NCI-H1417 treated with DMSO at 0.1 percent for 48 hours (cell line): ENCODE measurements at regions not wholly inside any gene's neighbourhood (a gene's known extent, or its start where the extent isn't known, plus 50 kb on each side); places are given as distances from the start of the nearest gene placed in this dataset.
"Not testable (repeated sequence)": the region's sequence is repeated elsewhere in the genome, so short reads cannot be mapped to it uniquely, and the experiment has no call there.

Experiments used
- DNase-seq: peaks from one replicate; lab custom pipeline; 2025; lab: John Stamatoyannopoulos, UW

DNA sequence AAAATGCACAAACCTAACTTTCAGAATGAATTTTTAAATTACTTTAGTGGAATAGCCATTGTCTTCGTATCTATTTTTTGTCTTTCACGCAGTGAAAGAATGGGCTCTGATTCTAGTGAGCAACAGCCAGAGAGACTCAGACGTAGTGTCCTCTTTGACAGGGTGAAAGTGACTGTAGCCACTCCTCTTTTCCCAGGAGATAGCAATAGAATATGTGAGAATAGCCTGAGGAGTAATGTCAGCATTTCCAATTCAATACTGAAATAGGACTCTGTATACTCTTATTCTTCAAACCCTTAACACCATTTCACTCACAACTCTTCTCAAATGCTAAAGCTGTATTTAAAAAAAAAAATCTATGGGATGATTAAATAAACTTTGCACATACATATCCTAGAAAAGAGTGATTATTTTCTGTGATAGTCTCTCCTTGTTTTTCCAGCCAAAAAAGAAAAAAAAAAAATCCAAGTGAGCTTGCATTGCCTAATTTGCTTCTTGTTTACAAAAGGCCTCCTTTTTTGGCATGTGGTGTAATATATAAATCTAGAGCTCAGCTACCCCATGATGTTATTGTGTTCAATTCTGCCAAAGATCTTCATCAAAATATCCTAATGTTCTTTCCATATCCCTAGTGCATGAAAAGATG lies 626.1 kb upstream of the SLITRK6 start:
- no peak for DNase-seq

DNA sequence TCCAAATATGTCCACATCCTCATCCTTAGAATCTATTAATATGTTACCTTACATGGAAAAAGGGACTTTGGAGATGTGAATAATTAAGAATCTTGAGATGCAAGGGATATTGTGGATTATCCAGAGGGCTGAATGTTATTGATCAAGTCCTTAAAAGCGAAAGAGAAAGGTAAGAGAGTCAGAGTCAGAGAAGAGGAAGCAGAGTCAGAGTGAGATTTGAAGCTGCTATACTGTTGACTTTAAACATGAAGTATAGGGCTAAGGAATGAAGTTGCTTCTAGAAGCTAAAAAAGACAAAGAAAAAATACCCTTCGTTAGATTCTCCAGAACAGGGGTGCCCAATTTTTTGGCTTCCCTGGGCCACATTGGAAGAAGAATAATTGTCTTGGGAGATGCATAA lies 627.2 kb upstream of the SLITRK6 start:
- no peak for DNase-seq

DNA sequence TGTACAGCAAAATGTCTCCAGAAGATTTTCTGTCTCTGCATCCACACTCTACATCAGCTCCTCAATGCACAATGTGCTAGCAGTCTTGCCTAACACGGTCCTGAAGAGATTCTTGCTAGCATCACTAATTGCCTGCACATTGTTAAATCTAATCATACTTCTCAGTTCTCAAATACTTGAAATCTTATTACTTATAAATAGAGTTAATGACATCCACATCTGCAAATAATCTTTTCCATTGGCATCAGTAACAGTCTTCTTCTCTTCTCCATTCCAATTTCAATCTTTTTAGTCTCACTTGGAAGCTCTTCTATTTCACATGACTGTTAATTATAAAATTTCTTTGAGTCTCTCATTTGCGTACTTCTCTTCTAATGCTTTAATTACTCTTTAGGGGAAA lies 630.5 kb upstream of the SLITRK6 start:
- no peak for DNase-seq

DNA sequence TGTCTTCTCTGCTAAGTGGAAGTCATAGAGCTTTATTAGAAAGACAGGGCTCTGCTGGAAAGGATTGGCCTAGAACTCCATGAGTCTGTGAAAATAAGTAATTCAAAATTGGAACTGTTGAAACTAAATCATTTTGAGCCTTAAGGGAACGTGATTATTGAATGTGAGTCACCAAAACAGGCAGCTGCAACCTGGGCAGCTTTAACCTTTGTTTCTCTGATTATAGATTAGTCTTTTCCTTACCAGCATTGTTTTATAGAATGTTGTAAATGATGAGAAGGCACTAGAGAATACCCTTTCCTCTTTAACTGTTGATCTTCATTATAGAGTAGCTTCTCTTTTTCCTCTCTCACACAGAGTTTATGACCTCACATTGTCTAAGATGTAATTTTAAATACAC lies 638.8 kb upstream of the SLITRK6 start:
- peak; percentile 24 for DNase-seq

- DNase-seq, result no peak
These were observed 646.0 kb upstream of the SLITRK6 start for GRCh38 chr13:86445206-86445605.

DNA sequence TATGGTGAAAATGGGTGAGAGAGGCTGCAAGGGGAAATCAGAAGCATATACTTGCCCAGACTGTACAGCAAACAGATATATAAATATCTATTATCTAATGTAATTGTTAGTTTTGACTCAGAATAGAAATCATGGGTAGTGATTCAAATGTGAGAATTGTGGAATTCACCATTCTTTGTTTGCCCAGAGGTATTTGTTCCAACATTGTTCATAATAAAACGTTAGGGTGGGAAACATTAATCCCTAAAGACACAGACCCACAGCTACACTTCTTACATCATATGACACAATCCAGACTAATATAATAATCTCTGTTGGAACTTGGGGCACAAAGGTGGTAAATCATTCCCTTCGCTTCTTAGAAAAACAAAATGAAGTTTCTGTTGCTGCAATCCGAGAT lies 646.5 kb upstream of the SLITRK6 start:
- no peak for DNase-seq

GRCh38 chr13:86446311-86446710 lies 647.1 kb upstream of the SLITRK6 start:
- DNase-seq, result no peak

DNA sequence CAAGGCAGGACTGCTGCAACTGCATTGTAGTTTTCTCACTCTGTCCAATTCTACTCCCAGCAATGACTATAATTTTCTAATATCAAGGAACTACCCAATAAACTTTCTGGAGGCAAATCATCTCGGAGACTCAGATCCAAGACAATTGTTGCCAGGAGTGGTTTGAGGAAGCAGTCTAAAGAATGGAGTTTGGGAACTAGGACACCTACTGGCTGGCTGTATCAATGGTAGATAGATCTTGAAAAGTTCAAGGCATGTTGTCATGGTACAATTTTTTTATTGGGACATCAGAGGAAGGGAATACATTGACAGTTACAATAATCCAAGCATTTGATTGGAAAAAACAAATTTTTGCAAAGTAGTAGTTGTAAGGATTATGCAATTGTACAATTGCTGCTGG lies 648.3 kb upstream of the SLITRK6 start:
- DNase-seq, result no peak

DNA sequence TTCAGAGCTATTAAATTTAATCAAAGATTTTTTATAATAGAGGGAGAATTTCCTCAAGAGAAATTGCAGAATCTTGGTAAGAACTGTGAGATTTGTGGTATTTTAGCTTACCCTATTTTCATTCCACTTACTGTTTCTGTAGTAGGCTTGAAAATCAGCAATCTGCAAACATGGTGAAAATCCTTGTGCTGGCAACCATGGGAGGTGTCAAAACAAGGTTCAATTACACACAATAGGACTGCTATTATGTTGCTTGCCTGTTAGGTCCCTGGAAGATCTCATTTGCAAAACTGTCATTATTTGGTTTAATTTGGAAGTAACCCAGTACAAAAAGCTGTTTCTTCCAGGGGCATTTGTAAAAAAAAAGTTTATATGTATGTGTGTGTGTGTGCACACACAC lies 662.8 kb upstream of the SLITRK6 start:
- no peak for DNase-seq

- no peak for DNase-seq
These were observed 665.0 kb upstream of the SLITRK6 start for GRCh38 chr13:86464193-86464592.

DNA sequence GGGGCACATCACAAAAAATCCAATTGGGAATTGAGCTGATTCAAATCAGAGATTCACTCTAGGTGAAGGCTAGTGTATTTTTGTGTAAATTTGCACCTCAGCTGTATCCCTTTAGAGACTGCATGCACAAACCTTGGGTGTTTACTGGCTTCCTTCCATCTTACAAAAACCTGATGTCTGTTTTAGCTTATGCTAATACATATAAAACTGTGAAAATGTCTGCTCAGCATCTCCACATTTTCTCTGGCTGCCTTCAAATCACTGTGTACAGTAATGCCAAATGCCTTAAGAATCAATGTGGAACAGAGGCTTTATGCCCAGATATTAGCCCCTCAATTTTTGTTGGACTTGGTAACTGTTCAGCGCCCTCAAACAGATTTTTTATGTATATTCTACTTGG lies 675.8 kb upstream of the SLITRK6 start:
- DNase-seq, result no peak

DNA sequence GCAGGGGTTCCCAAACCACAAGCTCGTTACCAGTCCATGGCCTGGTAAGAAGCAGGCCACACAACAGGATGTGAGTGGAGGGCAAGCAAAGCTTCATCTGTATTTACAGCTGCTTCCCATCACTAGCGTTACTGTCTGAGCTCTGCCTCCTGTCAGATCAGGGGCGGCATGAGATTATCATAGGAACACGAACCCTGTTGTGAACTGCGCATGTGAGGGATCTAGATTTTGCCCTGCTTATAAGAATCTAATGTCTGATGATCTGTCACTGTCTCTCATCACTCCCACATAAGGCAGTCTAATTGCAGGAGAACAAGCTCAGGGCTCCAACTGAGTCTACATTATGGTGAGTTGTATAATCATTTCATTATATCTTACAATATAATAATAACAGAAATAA lies 677.4 kb upstream of the SLITRK6 start:
- DNase-seq, result no peak

DNA sequence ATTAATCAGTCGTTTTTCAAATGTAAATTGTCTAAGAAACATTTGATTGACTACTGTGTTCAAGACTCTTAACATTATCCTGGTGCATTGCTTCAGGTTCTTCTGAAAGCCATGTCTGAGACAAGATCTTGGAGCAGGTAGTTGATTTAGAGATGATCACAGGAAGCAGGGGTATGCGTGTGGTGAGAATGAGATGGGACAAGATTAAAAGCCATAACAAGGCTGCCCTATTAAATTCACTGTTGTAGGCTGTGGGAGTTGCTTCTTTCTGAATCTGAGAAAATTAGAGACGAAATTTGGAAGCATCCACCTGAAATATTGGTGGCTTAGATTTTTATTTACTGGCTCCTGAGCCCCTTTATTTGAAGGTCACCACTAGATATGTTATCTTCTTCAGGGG lies 687.4 kb upstream of the SLITRK6 start:
- no peak for DNase-seq

GRCh38 chr13:86491121-86491520 lies 691.9 kb upstream of the SLITRK6 start:
- DNase-seq, result no peak

- not testable (repeated sequence) for DNase-seq
These were observed 702.7 kb upstream of the SLITRK6 start for GRCh38 chr13:86501931-86502330.

- DNase-seq, result no peak
These were observed 711.6 kb upstream of the SLITRK6 start for GRCh38 chr13:86510792-86511191.

GRCh38 chr13:86541461-86541860 lies 742.2 kb upstream of the SLITRK6 start:
- peak; percentile 26 for DNase-seq

- DNase-seq, result no peak
These were observed 754.8 kb upstream of the SLITRK6 start for GRCh38 chr13:86554066-86554465.

DNA sequence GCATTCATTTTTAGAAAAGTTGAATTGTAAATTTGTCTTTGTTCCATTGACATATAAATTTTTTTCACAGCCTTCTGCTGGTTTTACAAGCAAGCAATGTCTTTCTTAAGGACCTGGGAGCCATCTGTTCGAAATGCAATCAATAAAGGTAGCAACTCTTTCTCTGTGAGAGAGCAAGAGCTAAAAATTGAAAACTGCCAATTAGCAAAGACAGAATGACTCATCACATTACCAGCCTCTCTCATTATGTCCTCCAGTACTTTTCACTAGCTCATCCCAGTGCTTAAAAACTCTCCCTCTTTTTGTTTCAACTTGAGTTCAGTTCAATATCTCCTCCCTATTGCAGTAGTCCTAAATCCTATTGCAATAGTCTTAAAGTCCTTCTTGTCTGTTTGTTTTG lies 760.7 kb upstream of the SLITRK6 start:
- no peak for DNase-seq

DNA sequence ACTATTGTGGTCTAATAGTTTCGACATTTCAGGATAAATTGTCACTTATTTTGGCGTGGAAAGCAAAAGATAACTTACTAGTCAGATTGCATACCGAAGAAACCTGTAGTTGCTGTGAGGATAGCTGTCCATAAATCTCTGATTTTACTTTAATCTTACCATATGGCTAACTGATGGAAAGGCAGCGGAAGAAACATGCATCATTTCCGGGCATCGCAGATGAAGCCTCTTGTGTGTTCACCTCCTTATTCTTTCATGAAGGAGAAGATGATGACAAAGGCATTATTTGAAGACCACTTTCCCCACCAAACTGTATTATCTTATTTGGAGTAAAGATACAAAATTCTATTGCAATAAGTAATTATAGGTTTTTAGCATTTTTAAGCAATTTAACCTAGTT lies 763.6 kb upstream of the SLITRK6 start:
- no peak for DNase-seq

- no peak for DNase-seq
These were observed 764.1 kb upstream of the SLITRK6 start for GRCh38 chr13:86563308-86563707.

GRCh38 chr13:86567119-86567518 lies 767.9 kb upstream of the SLITRK6 start:
- no peak for DNase-seq

- no peak for DNase-seq
These were observed 769.9 kb upstream of the SLITRK6 start for GRCh38 chr13:86569119-86569518.

DNA sequence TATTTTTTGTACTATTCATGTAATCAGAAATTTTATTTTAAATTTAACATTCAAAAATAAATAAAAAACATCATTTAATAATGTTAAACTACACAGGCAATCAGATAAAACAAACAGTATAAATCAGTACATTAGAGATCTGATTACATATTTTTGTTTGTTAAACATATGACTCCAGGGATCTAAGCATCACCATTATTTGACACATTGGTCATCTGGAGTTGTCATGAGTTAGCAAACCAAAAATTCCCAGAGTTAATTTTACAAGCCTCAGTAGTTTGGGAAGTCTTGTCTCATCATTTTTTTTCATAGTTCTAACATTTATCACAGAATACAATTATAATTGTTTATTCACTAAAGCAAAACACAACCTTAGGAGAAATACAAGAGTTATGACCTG lies 770.8 kb upstream of the SLITRK6 start:
- DNase-seq, result no peak

GRCh38 chr13:86572115-86572514 lies 772.9 kb upstream of the SLITRK6 start:
- no peak for DNase-seq
